ENCODE measurements at regions not wholly inside any gene's neighbourhood (a gene's known extent, or its start where the extent isn't known, plus 50 kb on each side); places are given as distances from the start of the nearest gene placed in this dataset.

GRCh38 chr21:24276204-24276603, 1331.1 kb downstream of the MRPL39 start:
- no peak for TF ChIP-seq CTCF (IDR thresholded peaks at IDR 0.05; ENCODE audit: unreplicated experiment)
- no peak for DNase-seq (ENCODE audit: low spot score, unreplicated experiment)
- Mint-ChIP-seq H3K4me1 (ENCODE audit: low read depth) (peaks cover 7% of the 10 kb centered on the region), H3K27me3 (no peaks in the 10 kb centered on the region), H3K4me3 (ENCODE audit: low read depth) (no peak overlapping the region), H3K36me3 (ENCODE audit: insufficient read depth) (no peaks in the 10 kb centered on the region), H3K9me3 (ENCODE audit: low read depth) (peaks cover 24% of the 10 kb centered on the region), H3K27ac (no peak overlapping the region)

- peaks cover 29% of the 10 kb centered on the region for H3K9me3 Mint-ChIP-seq (ENCODE audit: low read depth)
- no peak for TF ChIP-seq CTCF (IDR thresholded peaks at IDR 0.05; ENCODE audit: unreplicated experiment)
- H3K4me1 Mint-ChIP-seq (ENCODE audit: low read depth) = peaks cover 7% of the 10 kb centered on the region
- H3K4me3 Mint-ChIP-seq (ENCODE audit: low read depth) = no peak overlapping the region
- H3K27me3 Mint-ChIP-seq = no peaks in the 10 kb centered on the region
- H3K36me3 Mint-ChIP-seq (ENCODE audit: insufficient read depth) = no peaks in the 10 kb centered on the region
- DNase-seq (ENCODE audit: low spot score, unreplicated experiment) = no peak
- H3K27ac Mint-ChIP-seq = no peak overlapping the region
These were observed 1331.7 kb downstream of the MRPL39 start for GRCh38 chr21:24275616-24276015.

- H3K9me3 Mint-ChIP-seq (ENCODE audit: low read depth) = peaks cover 18% of the 10 kb centered on the region
- TF ChIP-seq CTCF (IDR thresholded peaks at IDR 0.05; ENCODE audit: unreplicated experiment) = no peak
- peaks cover 7% of the 10 kb centered on the region for H3K4me1 Mint-ChIP-seq (ENCODE audit: low read depth)
These were observed 1334.8 kb downstream of the MRPL39 start for GRCh38 chr21:24272521-24272938.

GRCh38 chr21:24265987-24266386, 1341.3 kb downstream of the MRPL39 start:
- H3K4me3 Mint-ChIP-seq (ENCODE audit: low read depth) = no peak overlapping the region
- no peaks in the 10 kb centered on the region for H3K4me1 Mint-ChIP-seq (ENCODE audit: low read depth)
- peaks cover 15% of the 10 kb centered on the region for H3K9me3 Mint-ChIP-seq (ENCODE audit: low read depth)
- no peak for DNase-seq (ENCODE audit: low spot score, unreplicated experiment)
- no peak for TF ChIP-seq CTCF (IDR thresholded peaks at IDR 0.05; ENCODE audit: unreplicated experiment)
- H3K27me3 Mint-ChIP-seq = no peaks in the 10 kb centered on the region
- H3K36me3 Mint-ChIP-seq (ENCODE audit: insufficient read depth) = no peaks in the 10 kb centered on the region
- H3K27ac Mint-ChIP-seq = no peak overlapping the region

More at GRCh38 chr21:24272521-24272938, 1334.8 kb downstream of the MRPL39 start:
- H3K4me3 Mint-ChIP-seq (ENCODE audit: low read depth) = no peak overlapping the region
- H3K36me3 Mint-ChIP-seq (ENCODE audit: insufficient read depth) = no peaks in the 10 kb centered on the region
- no peaks in the 10 kb centered on the region for H3K27me3 Mint-ChIP-seq
- H3K27ac Mint-ChIP-seq = no peak overlapping the region
- DNase-seq (ENCODE audit: low spot score, unreplicated experiment) = no peak

GRCh38 chr21:24260751-24261150, 1346.5 kb downstream of the MRPL39 start:
- no peak overlapping the region for H3K4me3 Mint-ChIP-seq (ENCODE audit: low read depth)
- no peaks in the 10 kb centered on the region for H3K4me1 Mint-ChIP-seq (ENCODE audit: low read depth)
- H3K27ac Mint-ChIP-seq = no peak overlapping the region
- no peaks in the 10 kb centered on the region for H3K36me3 Mint-ChIP-seq (ENCODE audit: insufficient read depth)
- H3K27me3 Mint-ChIP-seq = no peaks in the 10 kb centered on the region
- TF ChIP-seq CTCF (IDR thresholded peaks at IDR 0.05; ENCODE audit: unreplicated experiment) = no peak
- H3K9me3 Mint-ChIP-seq (ENCODE audit: low read depth) = peaks cover 22% of the 10 kb centered on the region
- DNase-seq (ENCODE audit: low spot score, unreplicated experiment) = no peak
